ENCODE measurements at regions not wholly inside any gene's neighbourhood (a gene's known extent, or its start where the extent isn't known, plus 50 kb on each side); places are given as distances from the start of the nearest gene placed in this dataset.
"Not testable (repeated sequence)": the region's sequence is repeated elsewhere in the genome, so short reads cannot be mapped to it uniquely, and the experiment has no call there.

- no peak for DNase-seq
Measured at GRCh38 chr4:81806485-81806884, 334.8 kb upstream of the RASGEF1B start.

GRCh38 chr4:81804849-81805248 lies 333.1 kb upstream of the RASGEF1B start:
- DNase-seq, result no peak

- DNase-seq, result no peak
Measured at GRCh38 chr4:81802285-81802846, 330.7 kb upstream of the RASGEF1B start.

- no peak for DNase-seq
Measured at GRCh38 chr4:81799371-81799770, 327.7 kb upstream of the RASGEF1B start.

GRCh38 chr4:81796790-81797528 lies 325.3 kb upstream of the RASGEF1B start:
- no peak for DNase-seq

GRCh38 chr4:81792521-81792920 lies 320.8 kb upstream of the RASGEF1B start:
- no peak for DNase-seq

- no peak for DNase-seq
Measured at GRCh38 chr4:81790477-81790876, 318.8 kb upstream of the RASGEF1B start.

- no peak for DNase-seq
Measured at GRCh38 chr4:81789741-81790399, 318.2 kb upstream of the RASGEF1B start.

GRCh38 chr4:81789158-81789557 lies 317.5 kb upstream of the RASGEF1B start:
- no peak for DNase-seq

- no peak for DNase-seq
Measured at GRCh38 chr4:81786766-81787165, 315.1 kb upstream of the RASGEF1B start.

GRCh38 chr4:81786063-81786763 lies 314.5 kb upstream of the RASGEF1B start:
- no peak for DNase-seq

- no peak for DNase-seq
Measured at GRCh38 chr4:81785338-81785737, 313.6 kb upstream of the RASGEF1B start.

- DNase-seq, result no peak
Measured at GRCh38 chr4:81783558-81783957, 311.9 kb upstream of the RASGEF1B start.

- no peak for DNase-seq
Measured at GRCh38 chr4:81781799-81782198, 310.1 kb upstream of the RASGEF1B start.

- not testable (repeated sequence) for DNase-seq
Measured at GRCh38 chr4:81777718-81778117, 306.0 kb upstream of the RASGEF1B start.

- DNase-seq, result no peak
Measured at GRCh38 chr4:81776794-81777193, 305.1 kb upstream of the RASGEF1B start.

- DNase-seq, result no peak
Measured at GRCh38 chr4:81773557-81773956, 301.9 kb upstream of the RASGEF1B start.

GRCh38 chr4:81771721-81772120 lies 300.0 kb upstream of the RASGEF1B start:
- DNase-seq, result no peak

GRCh38 chr4:81769244-81769643 lies 297.5 kb upstream of the RASGEF1B start:
- no peak for DNase-seq

- DNase-seq, result no peak
Measured at GRCh38 chr4:81758574-81759264, 287.0 kb upstream of the RASGEF1B start.

- DNase-seq, result no peak
Measured at GRCh38 chr4:81757691-81758090, 286.0 kb upstream of the RASGEF1B start.

- no peak for DNase-seq
Measured at GRCh38 chr4:81756973-81757372, 285.3 kb upstream of the RASGEF1B start.

- no peak for DNase-seq
Measured at GRCh38 chr4:81756042-81756441, 284.3 kb upstream of the RASGEF1B start.

Data from central memory CD4-positive, alpha-beta T cell (primary cell).